IPS-NIHi7 (cell line): ENCODE measurements at regions not wholly inside any gene's neighbourhood (a gene's known extent, or its start where the extent isn't known, plus 50 kb on each side); places are given as distances from the start of the nearest gene placed in this dataset.

Experiments used
- DNase-seq: peaks from one replicate; pipeline ENCODE4 v3.0.0; 2012; ENCODE audit warnings: mixed read lengths; ENCODE audit errors: extremely low spot score

- DNase-seq, result no peak
Measured at GRCh38 chr3:22990291-22991200, 212.6 kb upstream of the UBE2E2 start.

- no peak for DNase-seq
Measured at GRCh38 chr3:22994781-22995180, 208.3 kb upstream of the UBE2E2 start.

- DNase-seq, result no peak
Measured at GRCh38 chr3:22996920-22997571, 206.1 kb upstream of the UBE2E2 start.

GRCh38 chr3:23000371-23000770, 202.8 kb upstream of the UBE2E2 start:
- no peak for DNase-seq

- no peak for DNase-seq
Measured at GRCh38 chr3:23002151-23002550, 201.0 kb upstream of the UBE2E2 start.

- no peak for DNase-seq
Measured at GRCh38 chr3:23002836-23003732, 200.0 kb upstream of the UBE2E2 start.

- DNase-seq, result no peak
Measured at GRCh38 chr3:23003733-23004046, 199.4 kb upstream of the UBE2E2 start.

- DNase-seq, result no peak
Measured at GRCh38 chr3:23004971-23005370, 198.2 kb upstream of the UBE2E2 start.

- no peak for DNase-seq
Measured at GRCh38 chr3:23017801-23018200, 185.3 kb upstream of the UBE2E2 start.

- no peak for DNase-seq
Measured at GRCh38 chr3:23019596-23020300, 183.4 kb upstream of the UBE2E2 start.

- no peak for DNase-seq
Measured at GRCh38 chr3:23028294-23028693, 174.8 kb upstream of the UBE2E2 start.

GRCh38 chr3:23029001-23029400, 174.1 kb upstream of the UBE2E2 start:
- DNase-seq, result no peak

GRCh38 chr3:23035927-23036640, 167.0 kb upstream of the UBE2E2 start:
- no peak for DNase-seq

GRCh38 chr3:23036728-23037127, 166.4 kb upstream of the UBE2E2 start:
- DNase-seq, result no peak

GRCh38 chr3:23038471-23038870, 164.7 kb upstream of the UBE2E2 start:
- no peak for DNase-seq

GRCh38 chr3:23041918-23042696, 161.0 kb upstream of the UBE2E2 start:
- DNase-seq, result no peak

GRCh38 chr3:23044463-23044862, 158.7 kb upstream of the UBE2E2 start:
- DNase-seq, result no peak

GRCh38 chr3:23046536-23046935, 156.6 kb upstream of the UBE2E2 start:
- no peak for DNase-seq

- no peak for DNase-seq
Measured at GRCh38 chr3:23051240-23052140, 151.6 kb upstream of the UBE2E2 start.
